Small intestine (tissue), 7 donors: ENCODE measurements at regions not wholly inside any gene's neighbourhood (a gene's known extent, or its start where the extent isn't known, plus 50 kb on each side); places are given as distances from the start of the nearest gene placed in this dataset.

ENCODE experiments used
- DNase-seq, 2 donors: peaks; one replicate each; pipeline versions ENCODE4 v3.0.0 to v3.0.0-alpha.2; 2013
- FAIRE-seq: peaks from 2 replicates; lab custom pipeline; 2012; peaks lifted over from hg19 to GRCh38; lab: Jason Lieb, UNC
- H3K27ac ChIP-seq, 3 donors: one replicate each; pipeline ENCODE4 v1.5.1; 2013; ENCODE audit warnings: low read length in 2 of 3, mild to moderate bottlenecking in 2 of 3, control low read depth in 1 of 3, inconsistent platforms in 1 of 3, low read depth in 1 of 3, moderate library complexity in 1 of 3
- H3K27me3 ChIP-seq, 3 donors: one replicate each; pipeline ENCODE4 v1.6.1; 2013; ENCODE audit warnings: low read length in 3 of 3, inconsistent platforms in 1 of 3; ENCODE audit not compliant: control insufficient read depth in 3 of 3, insufficient read depth in 3 of 3
- H3K36me3 ChIP-seq, 3 donors: one replicate each; pipeline ENCODE4 v1.6.1; 2013; ENCODE audit warnings: low read length in 3 of 3, inconsistent platforms in 1 of 3, low read depth in 1 of 3, mild to moderate bottlenecking in 1 of 3, moderate library complexity in 1 of 3; ENCODE audit not compliant: control insufficient read depth in 3 of 3, insufficient read depth in 2 of 3
- H3K4me1 ChIP-seq, 3 donors: one replicate each; pipeline ENCODE4 v1.6.1; 2013; ENCODE audit warnings: low read length in 2 of 3, inconsistent platforms in 1 of 3, low read depth in 1 of 3, mild to moderate bottlenecking in 1 of 3, moderate library complexity in 1 of 3; ENCODE audit not compliant: control insufficient read depth in 3 of 3, insufficient read depth in 2 of 3
- H3K4me3 ChIP-seq, 3 donors: one replicate each; pipeline ENCODE4 v1.5.1; 2013; ENCODE audit warnings: low read length in 3 of 3, control low read depth in 1 of 3, inconsistent platforms in 1 of 3, low read depth in 1 of 3, mild to moderate bottlenecking in 1 of 3, moderate library complexity in 1 of 3
- H3K9me3 ChIP-seq, 2 donors: one replicate each; pipeline ENCODE4 v1.6.1; 2013; ENCODE audit warnings: low read depth in 1 of 2, low read length in 1 of 2; ENCODE audit not compliant: control insufficient read depth in 2 of 2, insufficient read depth in 1 of 2
- WGBS, 3 donors: extraction: QIAGEN DNeasy Blood & Tissue Kit; methylation state at CpG; one replicate each; pipeline ENCODE4 v1.1.7; 2013; 5-methylcytosine and 5-hydroxymethylcytosine counted together
- donor health status: healthy with polysubstance abuse.
- donor health status: control.
- donor health status: control.
- donor health status: Bipolar disorder and iron deficiency.
- donor health status: healthy.

GRCh38 chr3:499001-499761 is 302.6 kb downstream of the CHL1 start:
- FAIRE-seq (no peak), DNase-seq (no peak)
- Histone ChIP-seq H3K4me1 (no peaks in the 10 kb centered on the region), H3K27ac (no peak overlapping the region), H3K9me3 (no peaks in the 10 kb centered on the region), H3K4me3 (no peak overlapping the region), H3K36me3 (no peaks in the 10 kb centered on the region), H3K27me3 (no peaks in the 10 kb centered on the region)
- WGBS, 3 donors = 76 to 78% (median 78%) methylated on average over 11 of the region's 11 CpGs

- Histone ChIP-seq H3K27me3 (no peaks in the 10 kb centered on the region), H3K9me3 (no peaks in the 10 kb centered on the region), H3K27ac (no peak overlapping the region), H3K4me3 (no peak overlapping the region), H3K36me3 (no peaks in the 10 kb centered on the region), H3K4me1 (no peaks in the 10 kb centered on the region)
- 47 to 62% (median 55%) methylated on average over 2 of the region's 2 CpGs for whole genome bisulfite sequencing, 3 donors
- no peak for DNase-seq
- FAIRE-seq = no peak
Measured at GRCh38 chr3:502486-502885, 305.9 kb downstream of the CHL1 start.

- Histone ChIP-seq H3K36me3 (no peaks in the 10 kb centered on the region), H3K4me1 (no peaks in the 10 kb centered on the region), H3K27ac (no peak overlapping the region), H3K27me3 (no peaks in the 10 kb centered on the region), H3K4me3 (no peak overlapping the region), H3K9me3 (no peaks in the 10 kb centered on the region)
- 21 to 50% (median 33%) methylated on average over 2 of the region's 2 CpGs for WGBS, 3 donors
- FAIRE-seq (no peak), DNase-seq (no peak)
Measured at GRCh38 chr3:513301-513700, 316.7 kb downstream of the CHL1 start.

GRCh38 chr3:514192-514591 is 317.6 kb downstream of the CHL1 start:
- H3K27ac ChIP-seq = no peak overlapping the region
- H3K27me3 ChIP-seq = no peaks in the 10 kb centered on the region
- H3K4me1 ChIP-seq = no peaks in the 10 kb centered on the region
- WGBS, 3 donors = 65 to 78% (median 75%) methylated on average over 2 of the region's 2 CpGs
- H3K4me3 ChIP-seq = no peak overlapping the region
- DNase-seq (no peak), FAIRE-seq (no peak)
- H3K9me3 ChIP-seq = no peaks in the 10 kb centered on the region
- no peaks in the 10 kb centered on the region for H3K36me3 ChIP-seq

DNA sequence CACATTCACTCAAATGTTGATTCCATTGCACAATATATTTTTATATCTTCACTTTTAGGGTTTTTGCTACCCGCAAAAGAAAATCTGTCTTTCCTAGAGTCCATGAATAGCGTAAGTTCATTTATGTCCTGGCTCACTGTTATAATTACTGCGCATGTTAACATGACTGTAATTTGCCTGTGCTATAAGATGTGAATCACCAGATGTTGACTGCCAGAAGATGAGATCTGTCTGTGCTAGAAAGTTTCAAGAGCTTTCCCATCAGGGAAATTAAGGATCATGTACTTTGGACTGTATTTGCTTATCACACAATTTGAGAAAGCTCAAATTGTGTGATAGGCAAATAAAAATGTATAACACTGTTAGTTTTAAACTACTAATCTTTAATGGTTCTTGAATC is 322.5 kb downstream of the CHL1 start:
- DNase-seq (no peak), FAIRE-seq (no peak)
- no peak overlapping the region for H3K4me3 ChIP-seq
- no peak overlapping the region for H3K27ac ChIP-seq
- no peaks in the 10 kb centered on the region for H3K36me3 ChIP-seq
- H3K4me1 ChIP-seq = no peaks in the 10 kb centered on the region
- 84 to 97% (median 92%) methylated on average over 3 of the region's 3 CpGs for WGBS, 3 donors
- H3K9me3 ChIP-seq = no peaks in the 10 kb centered on the region
- H3K27me3 ChIP-seq = no peaks in the 10 kb centered on the region

GRCh38 chr3:522888-523287 is 326.3 kb downstream of the CHL1 start:
- DNase-seq = no peak
- no peak overlapping the region for H3K4me3 ChIP-seq
- H3K4me1 ChIP-seq = no peaks in the 10 kb centered on the region
- H3K27me3 ChIP-seq = no peaks in the 10 kb centered on the region
- H3K27ac ChIP-seq = no peak overlapping the region
- H3K9me3 ChIP-seq = no peaks in the 10 kb centered on the region
- WGBS, 3 donors = 52 to 63% (median 61%) methylated on average over 4 of the region's 4 CpGs
- FAIRE-seq = no peak
- no peaks in the 10 kb centered on the region for H3K36me3 ChIP-seq

DNA sequence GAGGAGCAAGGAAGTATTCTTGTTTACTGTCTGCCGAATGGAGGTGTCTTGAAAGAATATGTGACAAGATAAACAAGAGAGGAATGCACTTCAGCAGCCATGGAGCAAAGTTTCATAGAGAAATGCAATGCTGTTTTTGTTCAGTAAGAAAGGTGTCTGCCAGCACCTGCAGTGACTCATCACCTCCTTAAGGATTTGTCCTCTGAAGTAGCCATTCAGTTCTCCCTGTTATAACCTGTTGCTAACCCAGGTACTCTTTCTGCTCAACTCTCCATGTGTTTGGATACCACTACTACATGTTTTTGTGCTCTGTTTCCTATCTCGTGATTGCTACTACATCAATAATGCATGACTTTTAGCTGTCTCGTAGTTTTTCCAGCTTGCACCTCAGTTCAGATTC is 328.9 kb downstream of the CHL1 start:
- Histone ChIP-seq H3K27me3 (no peaks in the 10 kb centered on the region), H3K4me3 (no peak overlapping the region), H3K9me3 (no peaks in the 10 kb centered on the region), H3K4me1 (no peaks in the 10 kb centered on the region), H3K27ac (no peak overlapping the region), H3K36me3 (no peaks in the 10 kb centered on the region)
- no peak for DNase-seq
- WGBS, 3 donors = 66 to 70% (median 68%) methylated on average over 3 of the region's 3 CpGs
- no peak for FAIRE-seq

DNA sequence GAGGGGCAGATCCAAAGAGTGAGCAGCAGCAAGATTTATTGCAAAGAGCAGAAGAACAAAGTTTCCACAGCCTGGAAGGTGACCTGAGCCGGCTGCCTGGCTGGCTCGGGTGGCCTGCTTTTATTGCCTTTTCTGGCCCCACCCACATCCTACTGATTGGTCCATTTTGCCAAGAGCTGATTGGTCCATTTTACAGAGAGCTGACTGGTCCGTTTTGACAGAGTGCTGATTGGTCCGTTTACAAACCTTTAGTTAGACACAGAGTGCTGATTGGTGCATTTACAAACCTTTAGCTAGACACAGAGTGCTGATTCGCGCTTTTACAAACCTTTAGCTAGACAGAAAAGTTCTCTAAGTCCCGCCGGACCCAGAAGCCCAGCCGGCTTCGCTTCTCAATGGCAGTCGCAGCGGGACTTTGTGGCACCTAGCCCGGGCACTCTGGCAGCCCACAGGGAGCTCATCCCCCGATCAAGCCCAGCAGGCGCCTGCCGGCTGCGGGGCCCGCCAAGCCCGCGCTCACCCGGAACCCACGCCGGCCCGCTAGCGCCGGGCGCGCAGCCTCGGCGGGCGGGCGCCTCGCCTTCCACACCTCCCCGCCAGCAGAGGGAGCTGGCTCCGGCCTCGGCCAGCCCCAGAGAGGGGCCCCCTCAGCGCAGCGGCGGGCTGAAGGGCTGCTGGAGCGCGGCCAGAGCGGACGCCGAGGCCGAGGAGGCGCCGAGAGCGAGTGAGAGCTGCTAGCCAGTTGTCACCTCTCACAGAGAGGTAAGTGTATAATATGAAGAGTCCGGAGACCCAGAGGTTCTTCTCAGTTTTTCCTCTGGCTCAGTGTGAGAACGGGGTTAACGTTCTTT is 339.2 kb downstream of the CHL1 start:
- Histone ChIP-seq H3K27ac (no peak overlapping the region), H3K27me3 (no peaks in the 10 kb centered on the region), H3K9me3 (peaks cover 0 to 4% of the 10 kb centered on the region in 2 donors), H3K4me1 (no peaks in the 10 kb centered on the region), H3K36me3 (no peaks in the 10 kb centered on the region), H3K4me3 (peak overlapping the region in 2 of 3 donors; percentile 11 to 46)
- 47 to 55% (median 48%) methylated on average over 44 to 51 of the region's 51 CpGs for WGBS, 3 donors
- no peak for FAIRE-seq
- peak in 1 of 2 donors; percentile 51 for DNase-seq
